Mammary epithelial cell (primary cell): ENCODE measurements at regions not wholly inside any gene's neighbourhood (a gene's known extent, or its start where the extent isn't known, plus 50 kb on each side); places are given as distances from the start of the nearest gene placed in this dataset.

ENCODE experiments used
- CTCF ChIP-seq, 2 donors: IDR thresholded peaks in 1 of 2; conservative IDR thresholded peaks in 1 of 2; 2 replicates each; pipeline ENCODE4 v1.5.1; 2011 to 2012; ENCODE audit warnings: inconsistent platforms in 2 of 2, low read length in 2 of 2, mild to moderate bottlenecking in 2 of 2, control low read depth in 1 of 2, low read depth in 1 of 2; ENCODE audit not compliant: insufficient read depth in 1 of 2; ENCODE audit errors: extremely low read depth in 1 of 2
- EZH2 ChIP-seq: IDR thresholded peaks from 2 replicates; pipeline ENCODE4 v1.6.1; 2012; ENCODE audit warnings: low read length, inconsistent platforms, borderline replicate concordance

- TF ChIP-seq CTCF (conservative IDR thresholded peaks at IDR 0.05 in 1 of 2, IDR thresholded peaks at IDR 0.05 in 1 of 2; ENCODE audit: extremely low read depth in 1 of 2, insufficient read depth in 1 of 2, low read depth in 1 of 2, low read length in 2 of 2) = no peak
- TF ChIP-seq EZH2 = no peak
These were observed 75.6 kb upstream of the GRAMD1B start for GRCh38 chr11:123354371-123354975.
